ENCODE measurements at regions not wholly inside any gene's neighbourhood (a gene's known extent, or its start where the extent isn't known, plus 50 kb on each side); places are given as distances from the start of the nearest gene placed in this dataset.

- TF ChIP-seq CTCF (IDR thresholded peaks at IDR 0.05) (no peak), REST (IDR thresholded peaks at IDR 0.05; ENCODE audit: insufficient read depth in 1 of 2, low read depth in 2 of 2, low read length in 1 of 2) (no peak), POLR2AphosphoS5 (IDR thresholded peaks at IDR 0.05; ENCODE audit: low read depth, low read length) (no peak)
These were observed 62.8 kb upstream of the NLGN4X start for GRCh38 chrX:6291444-6291843.
